GM19452 (cell line): ENCODE measurements at regions not wholly inside any gene's neighbourhood (a gene's known extent, or its start where the extent isn't known, plus 50 kb on each side); places are given as distances from the start of the nearest gene placed in this dataset.

Experiments used
- ATAC-seq: cut with Tn5 transposase; IDR thresholded peaks from one replicate; pipeline ENCODE4 v1.9.1; 2021; ENCODE audit not compliant: unreplicated experiment

GRCh38 chr7:97601931-97602457 is 129.9 kb upstream of the TAC1 start:
- peak; percentile 88 for ATAC-seq

- no peak for ATAC-seq
These were observed 111.4 kb upstream of the TAC1 start for GRCh38 chr7:97620495-97620894.

- peak; percentile 95 for ATAC-seq
These were observed 108.6 kb upstream of the TAC1 start for GRCh38 chr7:97623333-97623732.

- ATAC-seq = no peak
These were observed 101.8 kb upstream of the TAC1 start for GRCh38 chr7:97630116-97630515.

GRCh38 chr7:97635622-97636021 is 96.3 kb upstream of the TAC1 start:
- no peak for ATAC-seq

GRCh38 chr7:97639036-97639435 is 92.8 kb upstream of the TAC1 start:
- ATAC-seq = no peak

- no peak for ATAC-seq
These were observed 72.4 kb upstream of the TAC1 start for GRCh38 chr7:97659363-97660045.

GRCh38 chr7:97667359-97667758 is 64.5 kb upstream of the TAC1 start:
- no peak for ATAC-seq

GRCh38 chr7:97671571-97671970 is 60.3 kb upstream of the TAC1 start:
- no peak for ATAC-seq

GRCh38 chr7:97680622-97681021 is 51.3 kb upstream of the TAC1 start:
- ATAC-seq = no peak
